Skeletal muscle tissue (tissue), 3 donors: ENCODE measurements at regions not wholly inside any gene's neighbourhood (a gene's known extent, or its start where the extent isn't known, plus 50 kb on each side); places are given as distances from the start of the nearest gene placed in this dataset.
A peak's percentile ranks its signal among the peaks of the same experiment; 100 is the strongest.

Experiments
- H3K27ac ChIP-seq: one replicate; pipeline ENCODE4 v1.7.0; 2013; ENCODE audit warnings: mild to moderate bottlenecking, low read depth, low read length, inconsistent platforms
- H3K27me3 ChIP-seq, 3 donors: one replicate each; pipeline ENCODE4 v1.7.0; 2013; ENCODE audit warnings: low read length in 3 of 3; ENCODE audit not compliant: control insufficient read depth in 3 of 3, insufficient read depth in 3 of 3
- H3K36me3 ChIP-seq, 3 donors: one replicate each; pipeline ENCODE4 v1.7.0; 2013; ENCODE audit warnings: low read length in 3 of 3; ENCODE audit not compliant: control insufficient read depth in 3 of 3, insufficient read depth in 3 of 3
- H3K4me1 ChIP-seq, 3 donors: one replicate each; pipeline ENCODE4 v1.7.0; 2013; ENCODE audit warnings: low read length in 3 of 3, mild to moderate bottlenecking in 3 of 3; ENCODE audit not compliant: control insufficient read depth in 3 of 3, insufficient read depth in 3 of 3
- H3K4me3 ChIP-seq, 3 donors: one replicate each; pipeline ENCODE4 v1.7.0; 2013; ENCODE audit warnings: low read length in 3 of 3
- H3K9ac ChIP-seq, 3 donors: one replicate each; pipeline ENCODE4 v1.7.0; 2013; ENCODE audit warnings: low read length in 3 of 3, mild to moderate bottlenecking in 3 of 3, moderate library complexity in 2 of 3, low read depth in 1 of 3
- H3K9me3 ChIP-seq, 3 donors: one replicate each; pipeline ENCODE4 v1.7.0; 2013; ENCODE audit warnings: low read length in 3 of 3; ENCODE audit not compliant: control insufficient read depth in 3 of 3
- donor health status: Osteomylitis.

- H3K27me3 ChIP-seq, result peaks cover 0 to 2% (median 0%) of the 10 kb centered on the region in 3 donors
- no peak overlapping the region for H3K27ac ChIP-seq
- no peak overlapping the region for H3K9ac ChIP-seq
- H3K9me3 ChIP-seq, result no peaks in the 10 kb centered on the region
- H3K36me3 ChIP-seq, result no peaks in the 10 kb centered on the region
- H3K4me1 ChIP-seq, result peaks cover 19 to 25% (median 21%) of the 10 kb centered on the region in 3 donors
- H3K4me3 ChIP-seq, result no peak overlapping the region
Observed at GRCh38 chr6:168136622-168137021, 57.6 kb upstream of the FRMD1 start.

- Histone ChIP-seq H3K27me3 (peaks cover 4 to 8% (median 4%) of the 10 kb centered on the region in 3 donors), H3K4me1 (peaks cover 19 to 25% (median 21%) of the 10 kb centered on the region in 3 donors), H3K4me3 (no peak overlapping the region), H3K36me3 (no peaks in the 10 kb centered on the region), H3K9me3 (no peaks in the 10 kb centered on the region), H3K9ac (no peak overlapping the region), H3K27ac (no peak overlapping the region)
Observed at GRCh38 chr6:168136001-168136400, 57.0 kb upstream of the FRMD1 start.

GRCh38 chr6:168134560-168135201 lies 55.7 kb upstream of the FRMD1 start:
- Histone ChIP-seq H3K4me3 (no peak overlapping the region), H3K9ac (no peak overlapping the region), H3K9me3 (no peaks in the 10 kb centered on the region)

GRCh38 chr6:168133687-168134559 lies 54.9 kb upstream of the FRMD1 start:
- Histone ChIP-seq H3K27ac (peak overlapping the region; percentile 0), H3K4me3 (peak overlapping the region; percentile 35 to 68 (median 68)), H3K9ac (peak overlapping the region in 1 of 3 donors; percentile 74), H3K27me3 (peaks cover 4 to 13% (median 5%) of the 10 kb centered on the region in 3 donors), H3K9me3 (no peaks in the 10 kb centered on the region), H3K4me1 (peaks cover 19 to 25% (median 21%) of the 10 kb centered on the region in 3 donors), H3K36me3 (no peaks in the 10 kb centered on the region)

More at GRCh38 chr6:168134560-168135201, 55.7 kb upstream of the FRMD1 start:
- H3K27ac ChIP-seq, result no peak overlapping the region
- H3K4me1 ChIP-seq, result peaks cover 19 to 25% (median 21%) of the 10 kb centered on the region in 3 donors
- H3K36me3 ChIP-seq, result no peaks in the 10 kb centered on the region
- H3K27me3 ChIP-seq, result peaks cover 4 to 13% (median 5%) of the 10 kb centered on the region in 3 donors

GRCh38 chr6:168133168-168133561 lies 54.2 kb upstream of the FRMD1 start:
- Histone ChIP-seq H3K36me3 (no peaks in the 10 kb centered on the region), H3K9me3 (no peaks in the 10 kb centered on the region), H3K4me1 (peaks cover 19 to 25% (median 21%) of the 10 kb centered on the region in 3 donors), H3K9ac (peak overlapping the region; percentile 8 to 74 (median 20)), H3K4me3 (peak overlapping the region; percentile 68 to 76 (median 68)), H3K27me3 (peaks cover 4 to 13% (median 5%) of the 10 kb centered on the region in 3 donors), H3K27ac (peak overlapping the region; percentile 0)

GRCh38 chr6:168132531-168133167 lies 53.6 kb upstream of the FRMD1 start:
- Histone ChIP-seq H3K27me3 (peaks cover 4 to 13% (median 5%) of the 10 kb centered on the region in 3 donors), H3K4me3 (peak overlapping the region; percentile 68 to 76 (median 68)), H3K4me1 (peaks cover 22 to 25% (median 23%) of the 10 kb centered on the region in 3 donors), H3K9ac (peak overlapping the region; percentile 8 to 74 (median 20)), H3K9me3 (no peaks in the 10 kb centered on the region), H3K27ac (peak overlapping the region; percentile 0), H3K36me3 (no peaks in the 10 kb centered on the region)

- H3K27ac ChIP-seq, result no peak overlapping the region
- H3K36me3 ChIP-seq, result no peaks in the 10 kb centered on the region
- H3K27me3 ChIP-seq, result peaks cover 4 to 13% (median 5%) of the 10 kb centered on the region in 3 donors
- H3K9me3 ChIP-seq, result no peaks in the 10 kb centered on the region
- no peak overlapping the region for H3K4me3 ChIP-seq
- H3K4me1 ChIP-seq, result peaks cover 26 to 31% (median 31%) of the 10 kb centered on the region in 3 donors
- H3K9ac ChIP-seq, result peak overlapping the region in 1 of 3 donors; percentile 16
Observed at GRCh38 chr6:168131464-168132415, 52.7 kb upstream of the FRMD1 start.

- peaks cover 26 to 31% (median 31%) of the 10 kb centered on the region in 3 donors for H3K4me1 ChIP-seq
- H3K9ac ChIP-seq, result no peak overlapping the region
- H3K27me3 ChIP-seq, result peaks cover 4 to 13% (median 5%) of the 10 kb centered on the region in 3 donors
- H3K4me3 ChIP-seq, result no peak overlapping the region
- no peaks in the 10 kb centered on the region for H3K36me3 ChIP-seq
- H3K9me3 ChIP-seq, result no peaks in the 10 kb centered on the region
- H3K27ac ChIP-seq, result no peak overlapping the region
Observed at GRCh38 chr6:168130697-168131371, 51.8 kb upstream of the FRMD1 start.
